HG03159 (cell line): ENCODE measurements at regions not wholly inside any gene's neighbourhood (a gene's known extent, or its start where the extent isn't known, plus 50 kb on each side); places are given as distances from the start of the nearest gene placed in this dataset.

Source experiments
- ATAC-seq: cut with Tn5 transposase; IDR thresholded peaks from one replicate; pipeline ENCODE4 v1.9.1; 2021; ENCODE audit warnings: mild to moderate bottlenecking, moderate library complexity; ENCODE audit not compliant: unreplicated experiment

GRCh38 chr3:76866729-76867408 is 173.0 kb upstream of the ROBO2 start:
- peak; percentile 96 for ATAC-seq

GRCh38 chr3:76869726-76870384 is 170.0 kb upstream of the ROBO2 start:
- ATAC-seq: no peak

GRCh38 chr3:76871655-76872054 is 168.2 kb upstream of the ROBO2 start:
- ATAC-seq: no peak

- no peak for ATAC-seq
These were observed 166.9 kb upstream of the ROBO2 start for GRCh38 chr3:76872999-76873398.

GRCh38 chr3:76873532-76874242 is 166.2 kb upstream of the ROBO2 start:
- no peak for ATAC-seq

GRCh38 chr3:76879959-76880358 is 159.9 kb upstream of the ROBO2 start:
- ATAC-seq: no peak

GRCh38 chr3:76886761-76887500 is 153.0 kb upstream of the ROBO2 start:
- no peak for ATAC-seq

- ATAC-seq: no peak
These were observed 151.0 kb upstream of the ROBO2 start for GRCh38 chr3:76888856-76889255.

- ATAC-seq: no peak
These were observed 150.0 kb upstream of the ROBO2 start for GRCh38 chr3:76889911-76890310.

GRCh38 chr3:76897076-76897475 is 142.8 kb upstream of the ROBO2 start:
- no peak for ATAC-seq

- ATAC-seq: no peak
These were observed 139.3 kb upstream of the ROBO2 start for GRCh38 chr3:76900596-76900995.

GRCh38 chr3:76908156-76908555 is 131.7 kb upstream of the ROBO2 start:
- ATAC-seq: no peak

GRCh38 chr3:76912841-76913383 is 127.0 kb upstream of the ROBO2 start:
- no peak for ATAC-seq

GRCh38 chr3:76917436-76917835 is 122.5 kb upstream of the ROBO2 start:
- no peak for ATAC-seq

GRCh38 chr3:76920511-76920910 is 119.4 kb upstream of the ROBO2 start:
- no peak for ATAC-seq

- no peak for ATAC-seq
These were observed 116.4 kb upstream of the ROBO2 start for GRCh38 chr3:76923485-76923884.

GRCh38 chr3:76930712-76931111 is 109.2 kb upstream of the ROBO2 start:
- no peak for ATAC-seq

GRCh38 chr3:76933245-76933644 is 106.7 kb upstream of the ROBO2 start:
- no peak for ATAC-seq

GRCh38 chr3:76938962-76939361 is 100.9 kb upstream of the ROBO2 start:
- no peak for ATAC-seq

- no peak for ATAC-seq
These were observed 99.6 kb upstream of the ROBO2 start for GRCh38 chr3:76940181-76940770.

GRCh38 chr3:76941376-76941775 is 98.5 kb upstream of the ROBO2 start:
- no peak for ATAC-seq
